IPS DF 4.7 (cell line): ENCODE measurements at regions not wholly inside any gene's neighbourhood (a gene's known extent, or its start where the extent isn't known, plus 50 kb on each side); places are given as distances from the start of the nearest gene placed in this dataset.

Source experiments
- DNase-seq: peaks from one replicate; pipeline ENCODE4 v3.0.0-alpha.2; 2013; ENCODE audit warnings: low spot score; ENCODE audit errors: extremely low read depth

DNA sequence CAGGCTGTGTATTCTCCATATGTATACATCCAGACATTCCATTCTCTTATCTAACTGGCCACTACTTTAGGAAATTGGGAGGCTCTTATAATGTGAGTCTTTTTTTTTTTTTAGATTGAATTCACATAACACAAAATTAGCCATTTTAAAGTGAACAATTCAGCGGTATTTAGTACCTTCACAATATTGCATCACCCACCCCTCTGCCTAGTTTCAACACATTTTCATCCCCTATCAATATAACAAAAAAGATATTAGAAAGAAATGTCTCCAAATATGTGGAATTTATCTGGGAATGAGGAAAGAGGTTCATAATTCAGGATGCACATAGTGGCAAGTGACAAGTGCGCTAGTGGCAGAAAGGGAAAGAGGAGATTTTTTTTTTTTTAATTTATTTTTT is 228.5 kb downstream of the ICE1 start:
- DNase-seq, result no peak

- no peak for DNase-seq
These were observed 227.8 kb downstream of the ICE1 start for GRCh38 chr5:5650242-5650641.

GRCh38 chr5:5649641-5650040 is 227.2 kb downstream of the ICE1 start:
- no peak for DNase-seq

DNA sequence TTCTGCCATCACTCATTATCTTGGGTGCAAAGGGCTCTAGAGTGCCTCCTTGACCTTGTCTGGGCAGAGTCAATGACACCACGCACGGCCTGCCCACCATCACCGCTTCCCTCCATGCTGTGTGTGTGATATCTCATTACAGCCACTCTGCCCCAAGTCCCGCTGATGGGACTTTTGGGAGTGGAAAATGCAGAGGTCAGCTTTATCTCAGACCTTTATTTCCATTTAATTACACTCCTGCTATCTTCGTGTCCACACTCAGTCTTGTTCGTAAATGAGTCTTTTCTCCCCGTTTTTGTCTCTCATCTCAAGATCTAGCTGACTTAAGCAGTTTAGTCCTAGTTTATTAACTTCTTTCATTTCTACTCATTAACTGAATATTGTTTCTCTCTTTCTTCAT is 226.2 kb downstream of the ICE1 start:
- no peak for DNase-seq

DNA sequence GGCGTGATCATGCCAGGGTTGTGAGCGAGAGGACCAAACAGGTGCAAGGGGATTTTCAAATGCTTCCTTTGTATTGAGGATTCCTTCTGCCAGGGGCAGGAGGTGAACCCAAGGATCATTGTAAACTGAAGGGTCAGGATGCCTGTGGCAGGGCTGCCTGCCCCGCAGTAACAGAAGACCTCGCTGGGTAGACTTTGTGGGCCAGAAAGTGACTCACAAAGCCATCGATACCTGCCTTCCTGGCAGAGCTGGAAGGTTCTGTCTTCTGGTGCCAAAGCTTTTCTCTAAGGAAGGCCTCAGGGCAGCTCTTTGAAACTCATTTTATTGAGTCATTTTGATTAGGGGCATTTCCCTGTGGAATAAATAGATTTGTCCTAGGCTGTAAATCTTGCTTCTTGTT is 223.4 kb downstream of the ICE1 start:
- DNase-seq, result no peak

- no peak for DNase-seq
These were observed 222.7 kb downstream of the ICE1 start for GRCh38 chr5:5645198-5645597.

GRCh38 chr5:5644249-5644648 is 221.8 kb downstream of the ICE1 start:
- no peak for DNase-seq

DNA sequence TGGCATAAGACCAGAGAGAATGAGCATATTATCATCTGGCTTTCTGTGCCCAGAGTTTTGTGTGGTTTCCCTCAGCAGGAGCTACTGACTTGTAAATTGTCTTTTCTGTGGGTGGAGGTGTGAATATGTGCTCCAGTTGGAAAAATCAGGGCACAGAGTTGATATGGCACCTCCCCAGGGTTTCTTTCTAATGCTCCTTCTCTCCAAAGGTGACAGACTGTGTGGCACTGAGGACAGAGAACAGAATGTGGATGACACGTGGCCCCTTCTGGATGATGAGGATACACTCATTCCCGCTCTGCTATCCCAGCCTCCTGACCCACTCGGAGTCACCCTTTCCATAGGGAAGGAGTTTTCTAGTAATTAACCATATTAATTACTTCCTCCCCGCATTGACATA is 221.0 kb downstream of the ICE1 start:
- no peak for DNase-seq

DNA sequence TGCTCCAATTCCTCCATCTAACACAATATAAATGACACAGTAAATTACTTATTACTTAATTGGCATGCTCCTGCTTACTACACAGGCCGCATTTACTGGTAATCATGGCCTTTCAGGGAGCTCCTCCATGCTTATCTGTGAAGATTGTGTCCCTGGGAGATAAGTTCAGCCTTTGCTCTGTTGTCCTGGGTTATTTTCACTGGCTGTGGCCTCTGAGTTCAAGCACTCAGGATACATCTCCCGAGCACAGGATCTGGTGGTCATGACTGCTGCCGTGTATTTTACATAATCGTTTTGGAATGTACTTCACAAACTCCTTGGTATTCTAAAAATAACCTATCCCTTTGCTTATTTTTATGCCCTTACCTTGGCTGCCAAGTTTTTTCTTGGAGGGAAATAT is 215.7 kb downstream of the ICE1 start:
- DNase-seq, result no peak

- no peak for DNase-seq
These were observed 214.7 kb downstream of the ICE1 start for GRCh38 chr5:5637173-5637572.

DNA sequence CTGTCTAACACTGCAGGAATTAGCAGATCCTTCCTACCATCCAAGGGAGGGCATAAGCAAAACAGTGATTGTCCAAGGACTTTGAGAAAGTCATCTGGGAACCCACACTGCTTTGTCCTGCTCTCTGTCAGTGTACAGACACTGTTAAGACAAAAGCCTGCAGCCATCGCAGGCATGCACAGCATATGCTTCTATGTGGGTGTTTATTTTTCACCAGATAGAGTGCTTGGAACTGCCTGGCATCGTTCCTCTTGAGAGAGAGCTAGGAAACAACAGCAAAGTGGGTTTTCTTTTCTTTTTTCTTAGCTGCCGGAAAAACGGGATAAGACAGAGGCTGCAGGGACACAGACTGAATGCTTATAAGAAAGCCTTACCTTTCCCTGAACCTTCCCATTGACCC is 212.3 kb downstream of the ICE1 start:
- no peak for DNase-seq

GRCh38 chr5:5633579-5633978 is 211.1 kb downstream of the ICE1 start:
- no peak for DNase-seq

- no peak for DNase-seq
These were observed 210.2 kb downstream of the ICE1 start for GRCh38 chr5:5632678-5633077.

DNA sequence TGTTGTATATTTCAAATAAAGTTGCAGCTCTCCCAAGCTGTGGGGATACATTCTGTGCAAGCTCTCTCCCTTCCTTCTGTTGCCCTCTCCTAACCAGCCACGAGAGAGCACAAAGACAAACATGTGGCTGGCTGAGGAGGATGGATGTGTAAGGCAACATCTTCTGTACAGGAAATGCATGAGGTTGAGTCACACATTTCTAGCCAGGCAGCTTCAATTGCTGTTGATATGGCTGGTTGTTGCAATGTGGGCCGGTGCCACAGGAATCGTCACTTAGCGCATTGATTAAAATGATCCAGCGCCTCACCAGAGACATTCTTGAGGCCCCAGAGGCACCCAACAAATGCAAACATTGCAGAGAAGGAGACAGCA is 207.1 kb downstream of the ICE1 start:
- DNase-seq, result no peak

- no peak for DNase-seq
These were observed 206.6 kb downstream of the ICE1 start for GRCh38 chr5:5628866-5629606.

DNA sequence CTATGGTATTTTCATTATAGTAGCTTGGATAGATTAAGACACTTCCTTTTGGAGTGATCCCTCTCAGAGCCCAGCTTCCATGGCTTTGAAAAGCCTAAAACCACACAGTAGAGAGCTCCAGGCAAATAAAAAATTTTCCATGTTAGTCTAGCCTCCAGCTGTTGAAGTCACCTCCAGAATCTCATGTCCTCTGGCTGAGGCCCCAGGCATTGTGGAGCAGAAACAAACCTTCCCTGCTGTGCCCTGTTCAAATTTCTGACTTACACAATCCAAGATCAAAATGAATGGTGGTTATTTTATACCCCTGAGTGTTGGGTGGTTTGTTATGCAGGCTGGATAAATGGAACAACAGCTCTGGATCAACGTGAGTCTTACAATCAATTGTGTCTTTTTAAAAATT is 203.9 kb downstream of the ICE1 start:
- DNase-seq, result no peak

- no peak for DNase-seq
These were observed 203.0 kb downstream of the ICE1 start for GRCh38 chr5:5625491-5625890.

DNA sequence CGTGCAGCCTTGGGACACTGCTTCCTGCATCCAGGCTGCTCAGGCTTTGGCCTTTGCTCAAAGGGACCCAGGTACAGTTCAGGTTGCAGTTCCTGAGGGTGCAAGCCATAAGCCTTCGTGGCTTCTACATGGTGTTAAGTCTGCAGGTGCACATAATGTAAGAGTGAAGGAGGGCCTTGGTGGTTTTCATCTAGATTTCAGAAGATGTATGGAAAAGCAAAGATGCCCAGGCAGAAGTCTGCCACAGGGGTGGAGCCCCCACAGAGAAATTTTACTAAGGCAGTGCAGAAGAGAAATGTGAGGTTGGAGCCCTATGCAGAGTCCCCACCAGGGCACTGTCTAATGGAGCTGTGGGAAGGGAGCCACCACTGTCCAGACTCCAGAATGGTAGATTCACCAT is 200.9 kb downstream of the ICE1 start:
- no peak for DNase-seq

- DNase-seq, result no peak
These were observed 200.3 kb downstream of the ICE1 start for GRCh38 chr5:5622806-5623205.

DNA sequence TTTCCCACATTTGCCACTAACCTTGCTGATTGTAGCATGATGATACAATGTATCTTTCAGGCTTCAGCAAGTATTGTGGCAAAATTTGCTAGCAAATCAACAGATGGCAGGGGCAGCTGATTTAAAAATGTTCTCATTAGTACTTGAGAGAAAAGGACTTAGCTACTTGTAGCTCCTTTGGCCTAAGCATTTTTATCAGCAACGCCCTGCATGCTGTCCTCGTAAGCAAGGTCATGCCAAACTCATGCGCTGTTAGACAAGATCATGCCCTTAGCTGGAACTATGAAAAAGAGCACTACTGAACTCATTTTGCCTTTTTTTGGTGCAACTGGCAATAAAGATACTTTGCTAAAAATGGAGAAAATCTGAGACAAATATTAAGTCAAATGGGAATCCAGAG is 197.1 kb downstream of the ICE1 start:
- DNase-seq, result no peak

DNA sequence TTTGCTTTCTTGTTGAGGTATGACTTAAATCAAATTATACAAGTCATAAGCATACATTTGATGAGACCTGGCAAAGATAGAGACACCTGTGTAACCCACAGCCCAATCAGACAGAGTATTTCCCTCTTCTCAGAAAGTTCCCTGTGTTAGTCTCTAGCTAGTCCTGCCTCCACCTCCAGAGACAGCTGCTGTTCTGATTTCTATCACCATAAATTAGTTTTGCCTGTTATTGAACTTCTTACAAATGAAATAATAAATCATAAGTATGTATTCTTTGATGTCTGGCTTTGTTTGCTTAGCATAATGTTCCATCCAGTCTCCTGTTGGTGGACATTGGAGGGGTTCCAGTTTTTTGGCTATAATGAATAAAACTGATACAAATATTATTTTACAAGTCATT is 194.5 kb downstream of the ICE1 start:
- DNase-seq, result no peak

DNA sequence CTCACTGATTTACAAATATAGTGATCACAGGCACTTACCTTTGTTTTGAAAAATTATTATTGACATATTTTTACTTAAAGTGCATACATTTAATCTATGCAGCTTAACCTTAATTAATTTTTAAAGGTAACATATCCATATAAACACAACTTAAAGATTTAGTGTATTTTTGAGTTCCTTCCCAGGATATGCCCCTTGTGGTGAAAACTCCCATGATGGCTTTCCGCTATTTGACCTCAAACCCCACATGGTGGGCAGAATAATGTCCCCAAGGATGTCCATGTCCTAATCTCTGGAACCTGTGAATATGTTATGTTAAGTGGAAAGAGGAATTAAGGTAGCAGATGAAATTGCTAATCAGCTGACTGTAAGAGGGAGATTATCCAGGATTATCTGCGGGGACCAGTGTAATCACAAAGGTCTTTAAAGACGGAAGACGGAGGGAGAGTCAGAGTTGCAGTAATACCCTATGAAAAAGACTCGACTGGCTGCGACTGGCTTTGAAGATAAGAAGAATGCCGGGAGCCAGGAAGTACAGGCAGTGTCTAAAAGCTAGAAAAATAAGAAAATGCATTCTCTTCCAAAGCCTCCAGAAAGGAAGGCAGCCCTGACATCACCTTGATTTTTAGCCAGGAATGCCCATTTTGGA is 193.9 kb downstream of the ICE1 start:
- DNase-seq, result no peak

DNA sequence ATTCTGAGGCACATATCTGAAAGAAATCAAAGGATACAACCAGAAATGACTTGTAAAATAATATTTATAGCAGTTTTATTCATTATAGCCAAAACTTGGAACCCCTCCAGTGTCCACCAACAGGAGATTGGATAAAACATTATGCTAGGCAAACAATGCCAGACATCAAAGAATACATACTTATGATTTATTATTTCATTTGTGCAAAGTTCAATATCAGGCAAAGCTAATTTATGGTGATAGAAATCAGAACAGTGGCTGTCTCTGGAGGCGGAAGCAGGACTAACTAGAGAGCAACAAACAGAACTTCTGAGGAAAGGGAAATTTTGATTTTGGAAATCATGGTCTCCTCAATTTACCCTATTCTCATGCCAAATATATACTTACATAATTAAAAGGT is 193.1 kb downstream of the ICE1 start:
- DNase-seq, result no peak
